IMR-90 (cell line): ENCODE measurements at regions not wholly inside any gene's neighbourhood (a gene's known extent, or its start where the extent isn't known, plus 50 kb on each side); places are given as distances from the start of the nearest gene placed in this dataset.

Experiments
- ATAC-seq: fragments of 200-7000 bp; cut with Tn5 transposase; 2 replicates; pipeline ENCODE4 v1.9.1; 2020; ENCODE audit warnings: low read depth, mild to moderate bottlenecking, moderate library complexity
- BruUV-seq: library from RNA; stranded (reverse); fragments of 400-500 nt; replicated peaks from 2 replicates; lab custom pipeline; 2021; lab: Mats Ljungman, UMichigan
- CTCF ChIA-PET: fragments of 300-600 bp; formaldehyde crosslinking; extraction: SDS; loops from one replicate; lab custom pipeline; 2021; ENCODE audit warnings: antibody characterized with exemption; lab: Yijun Ruan, JAX
- POLR2A ChIA-PET: fragments of 300-600 bp; sonication (Branson Sonifier 250); formaldehyde crosslinking; loops from one replicate; lab custom pipeline; 2022; ENCODE audit warnings: antibody characterized with exemption; ENCODE audit not compliant: unreplicated experiment; lab: Charles Lee
- DNase-seq: peaks from one replicate; pipeline ENCODE4 v3.0.0; 2013
- H2AFZ ChIP-seq: replicated peaks from 2 replicates; pipeline ENCODE3; 2013; ENCODE audit warnings: low read length, mild to moderate bottlenecking; ENCODE audit not compliant: poor library complexity
- H2AK5ac ChIP-seq: 2 replicates; pipeline ENCODE4 v1.6.1; 2013; ENCODE audit warnings: low read depth, low read length, inconsistent platforms
- H2AK9ac ChIP-seq: replicated peaks from 2 replicates; pipeline ENCODE3; 2013; ENCODE audit warnings: mild to moderate bottlenecking, low read depth, low read length, moderate library complexity; ENCODE audit not compliant: poor library complexity
- H2BK120ac ChIP-seq: 2 replicates; pipeline ENCODE4 v1.6.1; 2013; ENCODE audit warnings: low read depth, low read length, inconsistent platforms
- H2BK15ac ChIP-seq: 3 replicates; pipeline ENCODE4 v1.6.1; 2013; ENCODE audit warnings: low read depth, low read length, inconsistent platforms
- H2BK20ac ChIP-seq: 2 replicates; pipeline ENCODE4 v1.6.1; 2013; ENCODE audit warnings: low read depth, mild to moderate bottlenecking, inconsistent platforms, low read length, moderate library complexity
- H2BK5ac ChIP-seq: 2 replicates; pipeline ENCODE4 v1.6.1; 2013; ENCODE audit warnings: mild to moderate bottlenecking, low read depth, low read length, inconsistent platforms; ENCODE audit not compliant: poor library complexity, severe bottlenecking
- H3K14ac ChIP-seq: replicated peaks from 2 replicates; pipeline ENCODE4 v1.6.1; 2013; ENCODE audit warnings: low read depth, low read length, inconsistent platforms
- H3K18ac ChIP-seq: 2 replicates; pipeline ENCODE4 v1.6.1; 2013; ENCODE audit warnings: low read depth, low read length, control low read depth
- H3K23ac ChIP-seq: 2 replicates; pipeline ENCODE4 v1.6.1; 2013; ENCODE audit warnings: low read depth, low read length, inconsistent platforms
- H3K27ac ChIP-seq: 2 replicates; pipeline ENCODE4 v1.5.1; 2013; ENCODE audit warnings: mild to moderate bottlenecking, control low read depth, low read length; ENCODE audit not compliant: insufficient read depth
- H3K27me3 ChIP-seq: 2 replicates; pipeline ENCODE4 v1.6.1; 2013; ENCODE audit warnings: low read length; ENCODE audit not compliant: control insufficient read depth, insufficient read depth
- H3K36me3 ChIP-seq: 2 replicates; pipeline ENCODE4 v1.6.1; 2013; ENCODE audit warnings: low read length, mixed read lengths; ENCODE audit not compliant: control insufficient read depth, insufficient read depth
- H3K4ac ChIP-seq: 2 replicates; pipeline ENCODE4 v1.6.1; 2013; ENCODE audit warnings: low read depth, low read length, inconsistent platforms
- H3K4me1 ChIP-seq: 2 replicates; pipeline ENCODE4 v1.6.1; 2013; ENCODE audit warnings: low read length, mixed read lengths; ENCODE audit not compliant: control insufficient read depth, insufficient read depth
- H3K4me2 ChIP-seq: 2 replicates; pipeline ENCODE4 v1.6.1; 2013; ENCODE audit warnings: low read depth, mild to moderate bottlenecking, control low read depth, low read length, moderate library complexity
- H3K4me3 ChIP-seq: 2 replicates; pipeline ENCODE4 v1.5.1; 2013; ENCODE audit warnings: low read depth, mild to moderate bottlenecking, control low read depth, low read length, moderate library complexity; ENCODE audit not compliant: insufficient read depth
- H3K56ac ChIP-seq: 2 replicates; pipeline ENCODE4 v1.6.1; 2013; ENCODE audit warnings: low read length, inconsistent platforms; ENCODE audit not compliant: insufficient read depth; ENCODE audit errors: extremely low read depth
- H3K79me1 ChIP-seq, 2 experiments: 2 replicates each; pipeline ENCODE4 v1.6.1; 2013; ENCODE audit warnings: low read length in 2 of 2, inconsistent platforms in 1 of 2, low read depth in 1 of 2
- H3K9ac ChIP-seq: 2 replicates; pipeline ENCODE4 v1.6.1; 2013; ENCODE audit warnings: low read depth, low read length, control low read depth
- H3K9me1 ChIP-seq: 2 replicates; pipeline ENCODE4 v1.6.1; 2013; ENCODE audit warnings: low read length, inconsistent platforms; ENCODE audit not compliant: insufficient read depth
- H3K9me3 ChIP-seq: 2 replicates; pipeline ENCODE4 v1.6.1; 2013; ENCODE audit warnings: low read length; ENCODE audit not compliant: control insufficient read depth, insufficient read depth
- H4K20me1 ChIP-seq: 2 replicates; pipeline ENCODE4 v1.6.1; 2013; ENCODE audit warnings: low read length, inconsistent platforms; ENCODE audit not compliant: insufficient read depth
- H4K5ac ChIP-seq: 2 replicates; pipeline ENCODE4 v1.6.1; 2013; ENCODE audit warnings: mild to moderate bottlenecking, low read depth, low read length, control low read depth
- H4K8ac ChIP-seq, 2 experiments: 2 replicates each; pipeline ENCODE4 v1.6.1; 2013; ENCODE audit warnings: low read depth in 2 of 2, low read length in 2 of 2, control low read depth in 1 of 2, inconsistent platforms in 1 of 2
- H4K91ac ChIP-seq: 2 replicates; pipeline ENCODE4 v1.6.1; 2013; ENCODE audit warnings: low read depth, low read length, inconsistent platforms; ENCODE audit not compliant: insufficient read depth
- RFX5 ChIP-seq: IDR thresholded peaks from 2 replicates; pipeline ENCODE4 v1.8.0; 2012; ENCODE audit warnings: low read depth, mild to moderate bottlenecking, low read length, moderate library complexity
- USF2 ChIP-seq: fragments of 150-350 bp; IDR thresholded peaks from 2 replicates; pipeline ENCODE4 v1.6.1; 2017; ENCODE audit warnings: mild to moderate bottlenecking, antibody characterized with exemption, low read length, low read depth
- WGBS, 2 experiments: methylation state at CpG; one replicate each; pipeline versions ENCODE4 v1.1.5 to v1.1.7; 2013; ENCODE audit warnings: missing lambda C conversion rate in 2 of 2; ENCODE audit not compliant: insufficient read length in 1 of 2; ENCODE audit errors: extremely low coverage in 2 of 2; 5-methylcytosine and 5-hydroxymethylcytosine counted together
- dilution Hi-C: fragments of 300-500 bp; cut with HindIII; formaldehyde crosslinking; loops from one replicate; pipeline ENCODE4 v1.14.3; 2018; ENCODE audit warnings: low sequenced_read_pairs; ENCODE audit not compliant: unreplicated experiment
- in situ Hi-C: fragments of 300-500 bp; cut with MboI; formaldehyde crosslinking; loops from 3 replicates; pipeline ENCODE4 v1.14.3; 2019; ENCODE audit warnings: low sequenced_read_pairs, inconsistent platforms, mixed read lengths
- intact Hi-C: fragments of 100-400 bp; cut with micrococcal nuclease; formaldehyde crosslinking; loops from 2 replicates; pipeline ENCODE4 v1.10.0; 2022

DNA sequence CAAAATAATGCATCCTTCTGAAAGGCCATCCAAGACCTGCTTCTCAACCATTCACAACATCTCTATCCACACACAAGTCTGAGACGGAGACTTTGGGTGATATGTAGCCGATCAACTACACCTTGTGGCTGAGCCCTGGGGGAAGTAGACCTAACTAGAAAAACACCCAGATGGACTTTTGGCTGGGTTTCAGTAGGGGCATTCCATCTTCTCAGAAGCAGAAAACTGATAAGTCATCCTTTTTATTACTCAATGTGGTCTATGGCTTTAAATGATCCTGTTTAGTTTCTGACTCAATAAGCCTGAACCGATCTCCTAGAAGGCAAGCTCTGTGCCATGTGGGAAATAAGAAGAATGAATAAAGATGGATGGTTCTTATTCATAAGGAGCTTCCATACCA, 82.5 kb upstream of the AFF2 start:
- DNase-seq = no peak
- no CpG with 5 or more reads among the region's 3 CpGs for WGBS, 2 experiments
- CTCF ChIA-PET = no interaction called here

More for the DNA sequence above, 82.5 kb upstream of the AFF2 start:
- Histone ChIP-seq H3K79me1 (no peaks in the 10 kb centered on the region), H3K4me1 (no peaks in the 10 kb centered on the region), H4K91ac (no peak overlapping the region), H3K4me2 (no peak overlapping the region), H2BK15ac (no peak overlapping the region), H3K9ac (no peak overlapping the region), H3K4me3 (no peak overlapping the region), H4K20me1 (no peaks in the 10 kb centered on the region), H2AK9ac (no peak overlapping the region), H3K23ac (no peak overlapping the region), H2BK120ac (no peak overlapping the region), H3K36me3 (no peaks in the 10 kb centered on the region), H3K9me1 (no peaks in the 10 kb centered on the region), H3K14ac (no peak overlapping the region), H3K27me3 (no peaks in the 10 kb centered on the region), H3K56ac (no peak overlapping the region), H2AK5ac (no peak overlapping the region), H4K8ac (no peak overlapping the region), H3K27ac (no peak overlapping the region), H4K5ac (no peak overlapping the region), H2BK20ac (no peak overlapping the region), H2BK5ac (no peak overlapping the region), H3K4ac (no peak overlapping the region), H3K18ac (no peak overlapping the region), H2AFZ (no peak overlapping the region), H3K9me3 (no peaks in the 10 kb centered on the region)
- POLR2A ChIA-PET = no interaction called here
- dilution Hi-C loops (no loop called here), intact Hi-C loops (no loop called here), in situ Hi-C loops (no loop called here)
- no peak for ATAC-seq
- BruUV-seq = no TSS peak
- no peak for TF ChIP-seq USF2
- no peak for TF ChIP-seq RFX5
